ENCODE measurements at regions not wholly inside any gene's neighbourhood (a gene's known extent, or its start where the extent isn't known, plus 50 kb on each side); places are given as distances from the start of the nearest gene placed in this dataset.
"Not testable (repeated sequence)": the region's sequence is repeated elsewhere in the genome, so short reads cannot be mapped to it uniquely, and the experiment has no call there.

- TF ChIP-seq CTCF (IDR thresholded peaks at IDR 0.05; ENCODE audit: low read depth, low read length, missing control alignments) = no peak
- H3K27ac ChIP-seq = no peak overlapping the region
- in situ Hi-C loops (cut with HindIII; ENCODE audit: low pct_ligation_motif_present, low sequenced_read_pairs) = no loop called here
- DNase-seq = no peak
- no peaks in the 10 kb centered on the region for H3K36me3 ChIP-seq (replicated peaks)
- no peaks in the 10 kb centered on the region for H3K27me3 ChIP-seq (replicated peaks)
- no peak overlapping the region for H3K4me3 ChIP-seq (ENCODE audit: low read depth, low read length)
Measured at GRCh38 chr7:67654642-67655041, 658.0 kb downstream of the TYW1 start.

DNA sequence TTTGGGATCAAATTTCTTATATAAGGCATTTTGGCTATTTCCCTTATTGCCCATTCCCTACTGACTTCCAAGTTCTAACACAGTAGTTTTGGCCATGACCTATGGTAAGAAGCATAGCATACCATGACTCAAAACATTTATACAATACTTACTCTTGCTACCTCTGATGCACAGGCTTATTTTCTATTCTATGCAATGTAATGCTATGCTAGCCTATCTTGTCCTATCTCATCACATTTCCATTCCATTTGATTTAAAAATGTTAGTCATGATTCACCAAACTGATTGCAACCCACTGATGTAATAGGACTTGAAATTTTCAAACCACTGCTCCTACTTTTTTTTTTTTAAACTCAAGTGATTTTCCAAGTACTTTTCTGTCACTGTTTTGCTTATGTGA lies 658.5 kb downstream of the TYW1 start:
- no peak for DNase-seq
- in situ Hi-C loops (cut with HindIII; ENCODE audit: low pct_ligation_motif_present, low sequenced_read_pairs) = no loop called here
- H3K36me3 ChIP-seq (replicated peaks) = no peaks in the 10 kb centered on the region
- H3K27ac ChIP-seq = no peak overlapping the region
- H3K27me3 ChIP-seq (replicated peaks) = no peaks in the 10 kb centered on the region
- no peak for TF ChIP-seq CTCF (IDR thresholded peaks at IDR 0.05; ENCODE audit: low read depth, low read length, missing control alignments)
- H3K4me3 ChIP-seq (ENCODE audit: low read depth, low read length) = no peak overlapping the region

- no peak for DNase-seq
- Histone ChIP-seq H3K36me3 (replicated peaks) (no peaks in the 10 kb centered on the region), H3K4me3 (ENCODE audit: low read depth, low read length) (no peak overlapping the region), H3K27ac (no peak overlapping the region), H3K27me3 (replicated peaks) (no peaks in the 10 kb centered on the region)
- in situ Hi-C loops (cut with HindIII; ENCODE audit: low pct_ligation_motif_present, low sequenced_read_pairs) = no loop called here
- TF ChIP-seq CTCF (IDR thresholded peaks at IDR 0.05; ENCODE audit: low read depth, low read length, missing control alignments) = no peak
Measured at GRCh38 chr7:67659091-67659490, 662.5 kb downstream of the TYW1 start.

GRCh38 chr7:67662804-67663203 lies 666.2 kb downstream of the TYW1 start:
- Histone ChIP-seq H3K36me3 (replicated peaks) (no peaks in the 10 kb centered on the region), H3K4me3 (ENCODE audit: low read depth, low read length) (no peak overlapping the region), H3K27ac (no peak overlapping the region), H3K27me3 (replicated peaks) (no peaks in the 10 kb centered on the region)
- DNase-seq = no peak
- in situ Hi-C loops (cut with HindIII; ENCODE audit: low pct_ligation_motif_present, low sequenced_read_pairs) = no loop called here
- no peak for TF ChIP-seq CTCF (IDR thresholded peaks at IDR 0.05; ENCODE audit: low read depth, low read length, missing control alignments)

- H3K4me3 ChIP-seq (ENCODE audit: low read depth, low read length) = no peak overlapping the region
- in situ Hi-C loops (cut with HindIII; ENCODE audit: low pct_ligation_motif_present, low sequenced_read_pairs) = no loop called here
- TF ChIP-seq CTCF (IDR thresholded peaks at IDR 0.05; ENCODE audit: low read depth, low read length, missing control alignments) = no peak
- no peak for DNase-seq
- no peak overlapping the region for H3K27ac ChIP-seq
- H3K36me3 ChIP-seq (replicated peaks) = no peaks in the 10 kb centered on the region
- H3K27me3 ChIP-seq (replicated peaks) = no peaks in the 10 kb centered on the region
Measured at GRCh38 chr7:67663644-67664043, 667.0 kb downstream of the TYW1 start.

DNA sequence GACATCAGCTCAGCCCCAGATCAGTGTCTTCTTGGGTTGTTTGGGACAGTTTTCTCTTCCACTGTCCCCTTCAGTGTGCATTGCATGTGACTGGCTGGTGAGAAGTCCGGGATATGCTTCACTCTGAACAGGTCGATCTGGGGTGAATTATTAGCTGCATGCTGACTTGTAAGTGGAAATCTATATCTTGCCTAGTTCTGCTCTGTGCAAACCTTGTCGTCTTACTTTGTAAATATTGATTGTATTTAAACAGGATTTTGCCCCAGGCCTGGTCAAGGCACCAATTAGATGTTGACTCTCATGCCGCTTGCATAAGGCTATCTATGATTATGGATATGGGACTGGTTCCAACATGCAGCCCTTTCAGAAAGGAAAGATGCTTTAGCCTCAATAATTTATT lies 669.7 kb downstream of the TYW1 start:
- in situ Hi-C loops (cut with HindIII; ENCODE audit: low pct_ligation_motif_present, low sequenced_read_pairs); DNase-seq: not testable (repeated sequence)

More for the DNA sequence above, 669.7 kb downstream of the TYW1 start:
- not testable (repeated sequence) for H3K27ac ChIP-seq; H3K27me3 ChIP-seq (replicated peaks); H3K4me3 ChIP-seq (ENCODE audit: low read depth, low read length); H3K36me3 ChIP-seq (replicated peaks)
